ENCODE measurements at regions not wholly inside any gene's neighbourhood (a gene's known extent, or its start where the extent isn't known, plus 50 kb on each side); places are given as distances from the start of the nearest gene placed in this dataset.
"Not testable (repeated sequence)": the region's sequence is repeated elsewhere in the genome, so short reads cannot be mapped to it uniquely, and the experiment has no call there.

- DNase-seq (ENCODE audit: low spot score) (no peak), FAIRE-seq (no peak)
These were observed 50.2 kb upstream of the CPNE4 start for GRCh38 chr3:132084982-132085381.

GRCh38 chr3:132087356-132087755 is 52.5 kb upstream of the CPNE4 start:
- FAIRE-seq (no peak), DNase-seq (ENCODE audit: low spot score) (no peak)

- DNase-seq (ENCODE audit: low spot score): no peak
- no peak for FAIRE-seq
These were observed 53.5 kb upstream of the CPNE4 start for GRCh38 chr3:132088291-132088690.

GRCh38 chr3:132090921-132091320 is 56.1 kb upstream of the CPNE4 start:
- FAIRE-seq (no peak), DNase-seq (ENCODE audit: low spot score) (no peak)

- FAIRE-seq: no peak
- no peak for DNase-seq (ENCODE audit: low spot score)
These were observed 81.8 kb upstream of the CPNE4 start for GRCh38 chr3:132116601-132117000.

GRCh38 chr3:132117642-132118041 is 82.8 kb upstream of the CPNE4 start:
- FAIRE-seq: no peak
- no peak for DNase-seq (ENCODE audit: low spot score)

GRCh38 chr3:132119531-132119930 is 84.7 kb upstream of the CPNE4 start:
- DNase-seq (ENCODE audit: low spot score): no peak
- no peak for FAIRE-seq

- FAIRE-seq (no peak), DNase-seq (ENCODE audit: low spot score) (no peak)
These were observed 89.3 kb upstream of the CPNE4 start for GRCh38 chr3:132124096-132124495.

- DNase-seq (ENCODE audit: low spot score): no peak
- no peak for FAIRE-seq
These were observed 90.0 kb upstream of the CPNE4 start for GRCh38 chr3:132124651-132125284.

GRCh38 chr3:132134611-132135010 is 99.8 kb upstream of the CPNE4 start:
- FAIRE-seq (no peak), DNase-seq (ENCODE audit: low spot score) (peak; percentile 36)

GRCh38 chr3:132135628-132136333 is 101.0 kb upstream of the CPNE4 start:
- FAIRE-seq: peak; percentile 72

GRCh38 chr3:132136334-132136716 is 101.5 kb upstream of the CPNE4 start:
- FAIRE-seq: no peak

More at GRCh38 chr3:132135628-132136333, 101.0 kb upstream of the CPNE4 start:
- DNase-seq (ENCODE audit: low spot score): peak; percentile 82

GRCh38 chr3:132136902-132137301 is 102.1 kb upstream of the CPNE4 start:
- not testable (repeated sequence) for FAIRE-seq; DNase-seq (ENCODE audit: low spot score)

More at GRCh38 chr3:132136334-132136716, 101.5 kb upstream of the CPNE4 start:
- no peak for DNase-seq (ENCODE audit: low spot score)

- no peak for FAIRE-seq
- no peak for DNase-seq (ENCODE audit: low spot score)
These were observed 111.0 kb upstream of the CPNE4 start for GRCh38 chr3:132145833-132146232.

- FAIRE-seq (no peak), DNase-seq (ENCODE audit: low spot score) (no peak)
These were observed 119.8 kb upstream of the CPNE4 start for GRCh38 chr3:132154619-132155018.

GRCh38 chr3:132159145-132159544 is 124.3 kb upstream of the CPNE4 start:
- no peak for FAIRE-seq
- no peak for DNase-seq (ENCODE audit: low spot score)

- FAIRE-seq: no peak
- no peak for DNase-seq (ENCODE audit: low spot score)
These were observed 125.4 kb upstream of the CPNE4 start for GRCh38 chr3:132160198-132160597.

- DNase-seq (ENCODE audit: low spot score) (no peak), FAIRE-seq (no peak)
These were observed 126.8 kb upstream of the CPNE4 start for GRCh38 chr3:132161608-132162007.

- FAIRE-seq (no peak), DNase-seq (ENCODE audit: low spot score) (peak; percentile 7)
These were observed 129.8 kb upstream of the CPNE4 start for GRCh38 chr3:132164469-132165092.

- FAIRE-seq: no peak
- DNase-seq (ENCODE audit: low spot score): no peak
These were observed 133.1 kb upstream of the CPNE4 start for GRCh38 chr3:132167870-132168269.

- FAIRE-seq (no peak), DNase-seq (ENCODE audit: low spot score) (no peak)
These were observed 139.7 kb upstream of the CPNE4 start for GRCh38 chr3:132174500-132174899.

GRCh38 chr3:132180337-132180791 is 136.8 kb upstream of the ACP3 start:
- DNase-seq (ENCODE audit: low spot score) (peak; percentile 48), FAIRE-seq (no peak)

All from urothelium cell line (cell line).